GM12878 (cell line): ENCODE measurements at regions not wholly inside any gene's neighbourhood (a gene's known extent, or its start where the extent isn't known, plus 50 kb on each side); places are given as distances from the start of the nearest gene placed in this dataset.

Source experiments
- ATAC-seq: fragments of 200-7000 bp; cut with Tn5 transposase; 3 replicates; pipeline ENCODE4 v1.9.1; 2020; ENCODE audit warnings: mild to moderate bottlenecking, moderate library complexity
- BruUV-seq: library from RNA; stranded (reverse); fragments of 400-500 nt; replicated peaks from 2 replicates; lab custom pipeline; 2021; lab: Mats Ljungman, UMichigan
- CTCF ChIA-PET: fragments of 300-600 bp; sonication (Branson Sonifier 250); formaldehyde crosslinking; extraction: SDS; loops from one replicate; lab custom pipeline; 2021; ENCODE audit warnings: inconsistent platforms; lab: Yijun Ruan, JAX
- POLR2A ChIA-PET: fragments of 350-600 bp; formaldehyde crosslinking; extraction: SDS; loops from one replicate; lab custom pipeline; 2021; ENCODE audit warnings: inconsistent platforms; lab: Charles Lee
- RAD21 ChIA-PET: fragments of 300-600 bp; sonication (Branson Sonifier 250); formaldehyde crosslinking; loops from one replicate; lab custom pipeline; 2023; ENCODE audit warnings: antibody characterized with exemption; ENCODE audit not compliant: unreplicated experiment; lab: Charles Lee
- SMC1A ChIA-PET: fragments of 300-600 bp; sonication (Branson Sonifier 250); formaldehyde crosslinking; loops from one replicate; lab custom pipeline; 2023; ENCODE audit not compliant: unreplicated experiment, uncharacterized antibody; lab: Charles Lee
- DNase-seq: peaks from one replicate; pipeline ENCODE4 v3.0.0-alpha.2; 2011; ENCODE audit warnings: low read depth, low spot score
- FAIRE-seq: peaks from 3 replicates; lab custom pipeline; 2011; peaks lifted over from hg19 to GRCh38; lab: Jason Lieb, UNC
- H2AFZ ChIP-seq: 2 replicates; pipeline ENCODE4 v1.6.0; 2011; ENCODE audit warnings: low read depth, low read length, control low read depth; ENCODE audit not compliant: control insufficient read depth
- H3K27ac ChIP-seq: 2 replicates; pipeline ENCODE4 v1.5.1; 2011; ENCODE audit warnings: control low read depth; ENCODE audit not compliant: control insufficient read depth, insufficient read depth
- H3K27me3 ChIP-seq, 2 experiments: replicated peaks in 1 of 2; 2 replicates each; pipeline versions ENCODE4 v1.6.0 to v1.6.1; 2011; ENCODE audit warnings: low read length in 1 of 2; ENCODE audit not compliant: control insufficient read depth in 2 of 2, insufficient read depth in 2 of 2
- H3K36me3 ChIP-seq, 2 experiments: 2 replicates each; pipeline ENCODE4 v1.5.1; 2011; ENCODE audit warnings: low read length in 1 of 2; ENCODE audit not compliant: control insufficient read depth in 2 of 2, insufficient read depth in 2 of 2
- H3K4me1 ChIP-seq: 2 replicates; pipeline ENCODE4 v1.6.1; 2011; ENCODE audit warnings: mild to moderate bottlenecking, low read length, moderate library complexity, mixed read lengths; ENCODE audit not compliant: control insufficient read depth, insufficient read depth
- H3K4me2 ChIP-seq: 2 replicates; pipeline ENCODE4 v1.6.0; 2011; ENCODE audit warnings: control low read depth; ENCODE audit not compliant: control insufficient read depth, insufficient read depth
- H3K4me3 ChIP-seq: fragments of 200-600 bp; sonication (generic); 2 replicates; pipeline ENCODE4 v1.5.1; 2016
- H3K79me2 ChIP-seq: 2 replicates; pipeline ENCODE4 v1.6.0; 2011; ENCODE audit warnings: low read length; ENCODE audit not compliant: control insufficient read depth, insufficient read depth
- H3K9ac ChIP-seq: 2 replicates; pipeline ENCODE4 v1.8.0; 2011; ENCODE audit warnings: low read length, control low read depth, mixed read lengths; ENCODE audit not compliant: control insufficient read depth, insufficient read depth
- H3K9me3 ChIP-seq: replicated peaks from 3 replicates; pipeline ENCODE4 v1.5.1; 2011; ENCODE audit warnings: mild to moderate bottlenecking, low read length; ENCODE audit not compliant: control insufficient read depth, insufficient read depth
- H4K20me1 ChIP-seq: 2 replicates; pipeline ENCODE4 v1.6.0; 2011; ENCODE audit not compliant: control insufficient read depth, insufficient read depth
- BACH1 ChIP-seq: fragments of 450-650 bp; IDR thresholded peaks from 2 replicates; pipeline ENCODE4 v1.6.1; 2017; ENCODE audit warnings: mild to moderate bottlenecking, borderline replicate concordance
- CBX3 ChIP-seq: fragments of 200-600 bp; sonication (generic); IDR thresholded peaks from 2 replicates; pipeline ENCODE4 v1.6.1; 2016; ENCODE audit warnings: low read depth, borderline replicate concordance
- PML ChIP-seq: IDR thresholded peaks from 2 replicates; pipeline ENCODE4 v1.6.1; 2012; ENCODE audit warnings: low read length, inconsistent platforms
- TBL1XR1 ChIP-seq: IDR thresholded peaks from 2 replicates; pipeline ENCODE4 v1.6.1; 2012; ENCODE audit warnings: low read depth, low read length, improper control_type of control experiment
- WGBS: methylation state at CpG from one replicate; pipeline ENCODE4 v1.1.6; 2016; ENCODE audit warnings: low lambda C conversion rate; ENCODE audit not compliant: insufficient replicate concordance, insufficient coverage; ENCODE audit errors: missing lambda C conversion rate; 5-methylcytosine and 5-hydroxymethylcytosine counted together
- in situ Hi-C: fragments of 300-500 bp; cut with MboI; formaldehyde crosslinking; loops from 9 replicates; pipeline ENCODE4 v1.14.3; 2018; ENCODE audit warnings: mixed read lengths
- intact Hi-C: fragments of 100-400 bp; cut with micrococcal nuclease; formaldehyde crosslinking; loops from one replicate; pipeline ENCODE4 v1.14.2; 2022; ENCODE audit not compliant: unreplicated experiment
- TF ChIP-seq, protein P1 (sequence below): IDR thresholded peaks from 2 replicates; pipeline ENCODE4 v1.6.1; 2012; ENCODE audit warnings: low read depth, low read length, improper control_type of control experiment
- TF ChIP-seq, protein P2 (sequence below): IDR thresholded peaks from 2 replicates; pipeline ENCODE4 v1.6.1; 2012; ENCODE audit warnings: mild to moderate bottlenecking, low read depth, low read length

DNA sequence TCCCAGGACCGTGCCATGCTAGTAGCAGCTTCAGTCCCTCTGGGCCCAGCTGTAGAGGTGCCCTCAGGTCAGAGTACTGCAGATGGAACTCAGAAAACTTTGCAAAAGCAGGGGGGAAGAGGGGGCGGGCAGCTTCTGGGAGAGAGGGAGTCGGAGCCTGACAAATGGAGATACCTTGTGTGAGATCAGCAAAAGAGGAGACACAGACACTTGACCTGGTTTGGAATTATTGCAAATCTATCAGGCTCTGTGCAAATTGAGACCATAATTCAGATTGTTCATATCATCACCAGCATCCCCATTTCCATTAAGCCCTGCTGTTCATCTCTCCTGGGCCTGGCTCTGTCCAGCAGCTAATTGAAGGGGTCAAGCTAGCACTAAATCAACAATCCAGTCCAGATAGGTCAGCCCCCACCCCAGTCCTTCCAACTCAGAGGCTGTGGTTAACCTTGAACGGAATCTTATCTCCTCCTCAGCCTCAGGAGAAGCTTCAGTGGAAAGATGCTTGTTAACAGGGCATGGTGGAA lies 292.6 kb upstream of the PLET1 start:
- H3K4me3 ChIP-seq = no peak overlapping the region
- no peaks in the 10 kb centered on the region; a peak in 1 of 4 replicates for H3K27me3 ChIP-seq
- CTCF ChIA-PET = no interaction called here
- no TSS peak for BruUV-seq
- TF ChIP-seq PML (no peak), TBL1XR1 (no peak), BACH1 (no peak)
- TF ChIP-seq, protein P1, sequence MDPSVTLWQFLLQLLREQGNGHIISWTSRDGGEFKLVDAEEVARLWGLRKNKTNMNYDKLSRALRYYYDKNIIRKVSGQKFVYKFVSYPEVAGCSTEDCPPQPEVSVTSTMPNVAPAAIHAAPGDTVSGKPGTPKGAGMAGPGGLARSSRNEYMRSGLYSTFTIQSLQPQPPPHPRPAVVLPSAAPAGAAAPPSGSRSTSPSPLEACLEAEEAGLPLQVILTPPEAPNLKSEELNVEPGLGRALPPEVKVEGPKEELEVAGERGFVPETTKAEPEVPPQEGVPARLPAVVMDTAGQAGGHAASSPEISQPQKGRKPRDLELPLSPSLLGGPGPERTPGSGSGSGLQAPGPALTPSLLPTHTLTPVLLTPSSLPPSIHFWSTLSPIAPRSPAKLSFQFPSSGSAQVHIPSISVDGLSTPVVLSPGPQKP = no peak
- TF ChIP-seq, all 136 proteins: peak for 0
- Histone ChIP-seq H3K27ac (no peak overlapping the region), H2AFZ (no peak overlapping the region), H4K20me1 (no peaks in the 10 kb centered on the region; the same call in 1 of the 2 replicates), H3K4me2 (no peak overlapping the region), H3K9ac (no peak overlapping the region), H3K36me3 (no peaks in the 10 kb centered on the region), H3K79me2 (no peaks in the 10 kb centered on the region), H3K9me3 (no peaks in the 10 kb centered on the region), H3K4me1 (no peaks in the 10 kb centered on the region)
- in situ Hi-C loops (no loop called here), intact Hi-C loops (no loop called here)
- ATAC-seq (no peak), DNase-seq (no peak), FAIRE-seq (no peak)
- RAD21 ChIA-PET = interaction anchor here (1.1 kb wide), 1 partner anchor 736 kb away, joined by 3 read pairs; no protein-coding TSS in a partner anchor
- POLR2A ChIA-PET = no interaction called here
- 12% methylated on average over 4 of the region's 4 CpGs for WGBS
- SMC1A ChIA-PET = no interaction called here

DNA sequence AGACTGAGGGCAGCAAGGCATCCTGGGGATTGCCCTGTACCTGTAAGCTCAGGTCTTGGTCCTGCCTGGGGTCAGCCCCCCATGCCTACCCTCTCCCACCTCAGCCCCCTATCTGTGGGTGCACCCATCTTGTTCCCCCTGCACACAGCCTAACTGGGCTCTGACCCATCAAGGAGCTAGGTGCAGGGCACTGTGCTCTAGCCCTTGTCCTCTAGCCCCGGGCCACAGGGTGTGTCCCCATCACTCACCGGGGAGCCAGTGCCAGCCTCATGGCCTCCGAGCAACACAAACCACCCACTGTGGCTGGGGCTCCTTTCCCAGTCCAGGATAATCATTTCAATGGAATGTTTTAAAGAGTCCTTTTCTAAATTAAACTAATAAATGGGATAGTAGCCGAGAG lies 293.9 kb upstream of the PLET1 start:
- TF ChIP-seq, protein P2, sequence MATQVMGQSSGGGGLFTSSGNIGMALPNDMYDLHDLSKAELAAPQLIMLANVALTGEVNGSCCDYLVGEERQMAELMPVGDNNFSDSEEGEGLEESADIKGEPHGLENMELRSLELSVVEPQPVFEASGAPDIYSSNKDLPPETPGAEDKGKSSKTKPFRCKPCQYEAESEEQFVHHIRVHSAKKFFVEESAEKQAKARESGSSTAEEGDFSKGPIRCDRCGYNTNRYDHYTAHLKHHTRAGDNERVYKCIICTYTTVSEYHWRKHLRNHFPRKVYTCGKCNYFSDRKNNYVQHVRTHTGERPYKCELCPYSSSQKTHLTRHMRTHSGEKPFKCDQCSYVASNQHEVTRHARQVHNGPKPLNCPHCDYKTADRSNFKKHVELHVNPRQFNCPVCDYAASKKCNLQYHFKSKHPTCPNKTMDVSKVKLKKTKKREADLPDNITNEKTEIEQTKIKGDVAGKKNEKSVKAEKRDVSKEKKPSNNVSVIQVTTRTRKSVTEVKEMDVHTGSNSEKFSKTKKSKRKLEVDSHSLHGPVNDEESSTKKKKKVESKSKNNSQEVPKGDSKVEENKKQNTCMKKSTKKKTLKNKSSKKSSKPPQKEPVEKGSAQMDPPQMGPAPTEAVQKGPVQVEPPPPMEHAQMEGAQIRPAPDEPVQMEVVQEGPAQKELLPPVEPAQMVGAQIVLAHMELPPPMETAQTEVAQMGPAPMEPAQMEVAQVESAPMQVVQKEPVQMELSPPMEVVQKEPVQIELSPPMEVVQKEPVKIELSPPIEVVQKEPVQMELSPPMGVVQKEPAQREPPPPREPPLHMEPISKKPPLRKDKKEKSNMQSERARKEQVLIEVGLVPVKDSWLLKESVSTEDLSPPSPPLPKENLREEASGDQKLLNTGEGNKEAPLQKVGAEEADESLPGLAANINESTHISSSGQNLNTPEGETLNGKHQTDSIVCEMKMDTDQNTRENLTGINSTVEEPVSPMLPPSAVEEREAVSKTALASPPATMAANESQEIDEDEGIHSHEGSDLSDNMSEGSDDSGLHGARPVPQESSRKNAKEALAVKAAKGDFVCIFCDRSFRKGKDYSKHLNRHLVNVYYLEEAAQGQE = no peak
- TF ChIP-seq CBX3 = no peak
- TF ChIP-seq, all 136 proteins: peak for 0
- no TSS peak for BruUV-seq
- no peaks in the 10 kb centered on the region for H3K36me3 ChIP-seq
- H3K9me3 ChIP-seq = no peaks in the 10 kb centered on the region
- POLR2A ChIA-PET = no interaction called here
- H3K4me3 ChIP-seq = no peak overlapping the region
- RAD21 ChIA-PET = no interaction called here
- no peak for DNase-seq
- no peak overlapping the region for H3K27ac ChIP-seq
- WGBS = 13% methylated on average over 4 of the region's 4 CpGs
- CTCF ChIA-PET = interaction anchor here (0.6 to 1.7 kb wide), 4 partner anchors 11 to 744 kb away, joined by 3 to 8 read pairs (median 4); no protein-coding TSS in a partner anchor
- H3K27me3 ChIP-seq = no peaks in the 10 kb centered on the region; a peak in 1 of 4 replicates
- no peak for ATAC-seq
- H2AFZ ChIP-seq = no peak overlapping the region
- no peaks in the 10 kb centered on the region; the same call in 1 of the 2 replicates for H4K20me1 ChIP-seq
- no peak overlapping the region for H3K4me2 ChIP-seq
- intact Hi-C loops (no loop called here), in situ Hi-C loops (no loop called here)
- no peaks in the 10 kb centered on the region for H3K79me2 ChIP-seq
- H3K4me1 ChIP-seq = no peaks in the 10 kb centered on the region
- SMC1A ChIA-PET = no interaction called here
- FAIRE-seq = no peak
- no peak overlapping the region for H3K9ac ChIP-seq
